ENCODE measurements at regions not wholly inside any gene's neighbourhood (a gene's known extent, or its start where the extent isn't known, plus 50 kb on each side); places are given as distances from the start of the nearest gene placed in this dataset.

- no peak for TF ChIP-seq EZH2 (IDR thresholded peaks at IDR 0.05; ENCODE audit: low read length, missing control alignments)
- TF ChIP-seq CTCF (conservative IDR thresholded peaks at IDR 0.05 in 1 of 2, IDR thresholded peaks at IDR 0.05 in 1 of 2; ENCODE audit: low read depth in 1 of 2, low read length in 2 of 2), result no peak
These were observed 121.1 kb downstream of the NHLRC3 start for GRCh38 chr13:39159393-39159792.
